Neural cell (in vitro differentiated cells): ENCODE measurements at regions not wholly inside any gene's neighbourhood (a gene's known extent, or its start where the extent isn't known, plus 50 kb on each side); places are given as distances from the start of the nearest gene placed in this dataset.

Experiments used
- H2AFZ ChIP-seq: fragments of 200-600, 300-800 bp; sonication (generic), shearing (Covaris generic); 2 replicates; pipeline ENCODE4 v1.6.0; 2014; ENCODE audit warnings: low read depth, mild to moderate bottlenecking, antibody characterized with exemption, low read length, moderate library complexity
- H3F3A ChIP-seq: fragments of 200-600 bp; shearing (Covaris generic); 2 replicates; pipeline ENCODE4 v1.6.1; 2016; ENCODE audit warnings: mild to moderate bottlenecking, moderate library complexity, mixed read lengths, antibody characterized with exemption, low read length; ENCODE audit not compliant: insufficient read depth, poor library complexity, severe bottlenecking
- H3K27ac ChIP-seq: fragments of 200-600, 300-800 bp; sonication (generic), shearing (Covaris generic); 2 replicates; pipeline ENCODE4 v1.5.1; 2014; ENCODE audit warnings: mild to moderate bottlenecking, low read length, moderate library complexity
- H3K27me3 ChIP-seq: fragments of 300-800, 200-600 bp; sonication (generic), shearing (Covaris generic); 2 replicates; pipeline ENCODE4 v1.6.0; 2014; ENCODE audit warnings: mild to moderate bottlenecking, low read depth, low read length, moderate library complexity; ENCODE audit not compliant: insufficient read depth
- H3K36me3 ChIP-seq: fragments of 300-800, 200-600 bp; sonication (generic), shearing (Covaris generic); 2 replicates; pipeline ENCODE4 v1.5.1; 2014; ENCODE audit warnings: mild to moderate bottlenecking, antibody characterized with exemption, low read length, moderate library complexity; ENCODE audit not compliant: insufficient read depth
- H3K4me2 ChIP-seq: fragments of 300-800, 200-600 bp; sonication (generic), shearing (Covaris generic); 2 replicates; pipeline ENCODE4 v1.6.0; 2014; ENCODE audit warnings: mild to moderate bottlenecking, low read length
- H3K4me3 ChIP-seq: fragments of 300-800, 200-600 bp; sonication (generic), shearing (Covaris generic); 2 replicates; pipeline ENCODE4 v1.5.1; 2014; ENCODE audit warnings: mild to moderate bottlenecking, low read length, moderate library complexity
- H3K79me2 ChIP-seq: fragments of 200-600 bp; shearing (Covaris generic); replicated peaks from 2 replicates; pipeline ENCODE4 v1.6.0; 2014; ENCODE audit warnings: mild to moderate bottlenecking, low read length, moderate library complexity; ENCODE audit not compliant: insufficient read depth
- H3K9ac ChIP-seq: fragments of 300-800, 200-600 bp; sonication (generic), shearing (Covaris generic); 2 replicates; pipeline ENCODE4 v1.6.1; 2016; ENCODE audit warnings: mild to moderate bottlenecking, low read length, mixed read lengths
- H3K9me2 ChIP-seq: fragments of 200-600 bp; shearing (Covaris generic); 2 replicates; pipeline ENCODE4 v1.6.1; 2016; ENCODE audit warnings: mild to moderate bottlenecking, low read length, mixed read lengths; ENCODE audit not compliant: insufficient read depth
- H3K9me3 ChIP-seq: fragments of 200-600, 300-800 bp; sonication (generic), shearing (Covaris generic); 2 replicates; pipeline ENCODE4 v1.6.1; 2016; ENCODE audit warnings: mild to moderate bottlenecking, mixed run types, low read length, moderate library complexity, mixed read lengths
- H4K20me1 ChIP-seq: fragments of 200-600 bp; shearing (Covaris generic); 2 replicates; pipeline ENCODE4 v1.6.1; 2016; ENCODE audit warnings: mild to moderate bottlenecking, mixed run types; ENCODE audit not compliant: insufficient read depth
- CTCF ChIP-seq: fragments of 450-650 bp; IDR thresholded peaks from 2 replicates; pipeline ENCODE4 v1.5.1; 2014; ENCODE audit warnings: antibody characterized with exemption, mild to moderate bottlenecking, moderate library complexity; ENCODE audit not compliant: poor library complexity, severe bottlenecking
- EP300 ChIP-seq: fragments of 450-650 bp; conservative IDR thresholded peaks from 2 replicates; pipeline ENCODE4 v1.6.1; 2014; ENCODE audit warnings: antibody characterized with exemption, mild to moderate bottlenecking, moderate library complexity; ENCODE audit not compliant: poor library complexity, severe bottlenecking
- EZH2 ChIP-seq: fragments of 200-600, 300-800 bp; shearing (Covaris generic), sonication (generic); IDR thresholded peaks from 2 replicates; pipeline ENCODE4 v1.6.1; 2014; ENCODE audit warnings: antibody characterized with exemption, low read length, borderline replicate concordance, mild to moderate bottlenecking; ENCODE audit not compliant: insufficient read depth, poor library complexity, severe bottlenecking
- MXI1 ChIP-seq: fragments of 450-650 bp; conservative IDR thresholded peaks from 2 replicates; pipeline ENCODE4 v1.6.1; 2014; ENCODE audit warnings: antibody characterized with exemption, mild to moderate bottlenecking; ENCODE audit not compliant: poor library complexity, severe bottlenecking
- POLR2AphosphoS5 ChIP-seq: IDR thresholded peaks from 2 replicates; pipeline ENCODE4 v1.6.1; 2012
- RAD21 ChIP-seq: fragments of 450-650 bp; conservative IDR thresholded peaks from 2 replicates; pipeline ENCODE4 v1.6.1; 2014; ENCODE audit warnings: antibody characterized with exemption, mild to moderate bottlenecking, moderate library complexity
- REST ChIP-seq: IDR thresholded peaks from 2 replicates; pipeline ENCODE4 v1.6.1; 2012; ENCODE audit warnings: borderline replicate concordance
- SMC3 ChIP-seq: fragments of 450-650 bp; conservative IDR thresholded peaks from 2 replicates; pipeline ENCODE4 v1.6.1; 2014; ENCODE audit warnings: antibody characterized with exemption, mild to moderate bottlenecking, moderate library complexity; ENCODE audit not compliant: poor library complexity
- TAF1 ChIP-seq: IDR thresholded peaks from 2 replicates; pipeline ENCODE4 v1.6.1; 2012; ENCODE audit warnings: low read depth

- H3K27me3 ChIP-seq = no peaks in the 10 kb centered on the region
- H3K4me2 ChIP-seq = no peak overlapping the region
- no peak overlapping the region for H3K27ac ChIP-seq
- no peaks in the 10 kb centered on the region for H3K36me3 ChIP-seq
- H4K20me1 ChIP-seq = no peaks in the 10 kb centered on the region
- TF ChIP-seq REST (no peak), MXI1 (no peak), SMC3 (no peak), RAD21 (no peak), EP300 (no peak), POLR2AphosphoS5 (no peak), CTCF (no peak), EZH2 (no peak), TAF1 (no peak)
- H2AFZ ChIP-seq = no peak overlapping the region
- H3K9me2 ChIP-seq = no peaks in the 10 kb centered on the region
- no peaks in the 10 kb centered on the region for H3K79me2 ChIP-seq
- H3F3A ChIP-seq = no peaks in the 10 kb centered on the region
- H3K9ac ChIP-seq = no peak overlapping the region
- H3K4me3 ChIP-seq = no peak overlapping the region
- no peaks in the 10 kb centered on the region for H3K9me3 ChIP-seq
Observed at GRCh38 chr21:22189278-22189677, 1191.1 kb downstream of the NCAM2 start.

GRCh38 chr21:22191581-22191980, 1193.4 kb downstream of the NCAM2 start:
- Histone ChIP-seq H3K9me3 (no peaks in the 10 kb centered on the region), H3K9me2 (no peaks in the 10 kb centered on the region), H3K9ac (no peak overlapping the region), H3K4me3 (no peak overlapping the region), H3K36me3 (no peaks in the 10 kb centered on the region), H3F3A (no peaks in the 10 kb centered on the region), H3K4me2 (no peak overlapping the region), H3K27me3 (no peaks in the 10 kb centered on the region), H3K27ac (no peak overlapping the region), H3K79me2 (no peaks in the 10 kb centered on the region), H4K20me1 (no peaks in the 10 kb centered on the region), H2AFZ (no peak overlapping the region)
- no peak for TF ChIP-seq POLR2AphosphoS5

GRCh38 chr21:22192766-22193165, 1194.6 kb downstream of the NCAM2 start:
- H4K20me1 ChIP-seq = no peaks in the 10 kb centered on the region
- no peak overlapping the region for H3K27ac ChIP-seq
- H3K4me2 ChIP-seq = no peak overlapping the region
- no peaks in the 10 kb centered on the region for H3K36me3 ChIP-seq
- no peaks in the 10 kb centered on the region for H3K27me3 ChIP-seq
- H3K9me2 ChIP-seq = no peaks in the 10 kb centered on the region
- no peak overlapping the region for H3K4me3 ChIP-seq
- no peaks in the 10 kb centered on the region for H3F3A ChIP-seq
- H2AFZ ChIP-seq = no peak overlapping the region
- TF ChIP-seq RAD21 (no peak), CTCF (no peak), TAF1 (no peak), EZH2 (no peak), SMC3 (no peak), REST (no peak)
- H3K79me2 ChIP-seq = no peaks in the 10 kb centered on the region
- no peak overlapping the region for H3K9ac ChIP-seq
- no peaks in the 10 kb centered on the region for H3K9me3 ChIP-seq
